HS-5 (cell line): ENCODE measurements at regions not wholly inside any gene's neighbourhood (a gene's known extent, or its start where the extent isn't known, plus 50 kb on each side); places are given as distances from the start of the nearest gene placed in this dataset.
"Not testable (repeated sequence)": the region's sequence is repeated elsewhere in the genome, so short reads cannot be mapped to it uniquely, and the experiment has no call there.

Experiments used
- DNase-seq: peaks from one replicate; pipeline ENCODE4 v3.0.0-alpha.2; 2012; ENCODE audit warnings: low read depth

- DNase-seq: no peak
These were observed 499.0 kb downstream of the NUP35 start for GRCh38 chr2:183623227-183623626.

DNA sequence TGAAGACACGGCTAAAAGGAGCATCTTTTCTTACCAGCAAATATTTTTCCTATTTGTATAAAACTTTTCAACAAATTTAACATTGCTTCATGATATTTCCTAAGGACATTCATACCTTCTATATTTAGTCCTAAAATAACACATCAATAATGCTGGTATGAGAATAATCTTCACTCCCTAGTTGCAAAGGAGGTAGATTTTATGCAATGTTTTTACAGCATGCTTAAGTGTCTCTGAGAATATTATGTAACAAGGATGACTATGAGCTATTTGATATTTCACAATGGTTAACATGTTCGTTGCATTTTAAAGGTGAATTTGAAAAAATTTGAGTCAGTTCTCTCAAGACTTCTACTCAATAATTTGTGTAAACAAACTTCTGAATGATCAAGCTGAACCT, 506.7 kb downstream of the NUP35 start:
- no peak for DNase-seq

- DNase-seq: no peak
These were observed 531.9 kb downstream of the NUP35 start for GRCh38 chr2:183656121-183656520.

- no peak for DNase-seq
These were observed 541.2 kb downstream of the NUP35 start for GRCh38 chr2:183665425-183665824.

- DNase-seq: peak; percentile 26
These were observed 541.8 kb downstream of the NUP35 start for GRCh38 chr2:183666031-183666430.

DNA sequence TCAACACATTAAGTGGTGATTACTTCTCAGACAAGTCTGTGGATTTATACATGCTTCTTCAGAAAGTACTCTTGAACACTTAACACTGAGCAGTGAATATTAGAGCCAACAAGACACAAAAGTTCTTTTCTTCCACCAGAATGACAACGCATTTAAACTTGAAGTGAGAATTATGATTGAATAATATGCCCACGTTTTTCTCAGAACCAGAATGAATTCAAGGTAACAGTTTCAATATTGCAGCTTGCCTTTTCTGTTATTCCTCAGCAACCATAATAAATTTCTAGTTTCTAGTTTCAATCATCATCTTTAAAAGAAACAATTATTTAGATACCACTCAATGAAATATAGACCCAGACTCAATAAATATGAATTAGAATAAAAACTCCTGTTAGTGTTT, 547.0 kb downstream of the NUP35 start:
- no peak for DNase-seq

- DNase-seq: no peak
These were observed 554.7 kb downstream of the NUP35 start for GRCh38 chr2:183678908-183679307.

GRCh38 chr2:183680573-183680972, 556.3 kb downstream of the NUP35 start:
- DNase-seq: no peak

DNA sequence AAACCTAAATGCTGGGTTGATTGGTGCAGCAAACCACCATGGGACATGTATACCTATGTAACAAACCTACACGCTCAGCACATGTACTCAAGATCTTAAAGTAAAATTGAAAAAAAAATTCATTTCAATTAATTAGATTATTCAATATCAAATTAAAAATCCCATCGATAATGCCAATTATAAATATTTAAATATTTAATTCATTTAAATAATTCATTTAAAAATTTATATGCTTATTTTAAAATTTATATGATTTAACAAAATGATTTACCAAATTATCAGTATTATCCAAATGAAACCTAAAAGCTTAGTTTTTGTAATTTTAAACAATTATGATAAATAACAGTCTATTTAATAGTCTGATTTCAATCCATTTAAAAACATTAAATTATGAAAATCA, 560.4 kb downstream of the NUP35 start:
- no peak for DNase-seq

DNA sequence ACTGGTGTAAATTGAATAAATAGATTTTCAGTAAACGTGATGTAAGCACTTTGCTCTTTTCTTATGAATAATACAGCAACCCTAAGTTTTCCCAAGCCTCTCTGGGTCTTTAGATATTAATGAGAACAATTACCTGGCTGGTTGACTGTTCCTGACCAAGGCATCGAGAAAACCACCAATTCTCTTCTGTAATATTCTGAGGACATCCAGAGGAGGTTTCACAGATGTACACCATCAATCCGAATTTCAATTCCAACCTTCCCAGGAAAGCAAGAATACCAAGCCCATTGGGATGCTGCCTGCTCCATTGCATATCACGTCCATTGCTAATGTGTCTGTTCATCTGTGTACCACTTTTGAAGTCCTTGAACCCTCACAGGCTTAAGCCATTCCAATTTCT, 571.8 kb downstream of the NUP35 start:
- no peak for DNase-seq

DNA sequence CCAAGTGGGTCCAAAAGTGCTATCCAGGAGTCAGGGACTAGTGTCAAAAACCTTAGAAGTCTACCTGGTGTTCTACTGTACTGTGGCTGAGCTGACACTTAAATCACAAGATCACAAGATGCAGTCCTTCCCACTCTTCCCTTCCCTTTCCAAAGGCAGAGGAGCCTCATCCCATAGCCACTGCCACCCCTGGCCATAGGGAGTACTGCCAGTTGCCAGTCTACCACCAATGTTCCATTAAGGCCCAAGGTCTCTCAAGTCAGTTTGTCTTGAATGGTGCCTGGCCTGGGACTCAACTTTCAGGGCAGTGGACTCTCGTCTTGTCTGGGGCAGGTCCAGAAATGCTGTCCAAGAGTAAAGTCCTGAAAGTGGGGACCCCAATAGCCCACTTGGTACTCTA, 585.6 kb downstream of the NUP35 start:
- DNase-seq: no peak

DNA sequence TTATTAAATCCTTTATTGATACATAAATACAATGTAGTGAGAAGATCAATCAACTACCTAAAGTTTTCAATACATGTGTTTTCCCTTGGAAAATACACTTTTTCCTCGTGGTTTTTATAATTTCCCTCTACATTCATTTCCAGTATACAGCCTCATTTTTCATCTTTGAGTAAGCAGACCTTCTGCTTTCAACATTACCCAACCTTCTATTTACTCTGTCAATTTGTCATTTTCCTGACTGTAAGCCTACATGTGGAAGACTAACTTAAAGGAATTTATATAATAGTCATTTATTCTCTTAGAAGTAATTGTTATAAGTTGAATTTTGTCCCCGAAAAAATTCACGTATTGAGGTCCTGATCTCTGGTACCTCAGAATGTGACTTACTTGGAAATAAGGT, 594.0 kb downstream of the NUP35 start:
- no peak for DNase-seq

DNA sequence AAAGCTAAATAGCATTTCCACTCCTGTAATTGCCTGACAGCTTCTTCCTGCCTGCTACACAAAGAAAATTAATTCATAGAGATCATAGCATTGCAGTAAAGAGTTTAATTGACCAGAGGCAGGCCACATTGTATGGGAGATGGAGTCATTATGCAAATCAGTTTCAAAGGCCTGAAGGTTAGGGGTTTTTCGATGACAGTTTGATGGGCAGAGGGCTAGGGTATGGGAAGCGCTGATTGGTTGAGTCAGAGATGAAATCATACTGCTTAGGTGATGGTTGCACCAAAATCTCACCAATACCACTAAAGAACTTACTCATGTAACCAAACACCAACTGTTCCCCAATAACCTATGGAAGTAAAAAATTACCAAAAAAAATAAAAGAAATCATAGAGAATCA, 599.0 kb downstream of the NUP35 start:
- DNase-seq: no peak

- DNase-seq: no peak
These were observed 605.1 kb downstream of the NUP35 start for GRCh38 chr2:183729380-183729779.

DNA sequence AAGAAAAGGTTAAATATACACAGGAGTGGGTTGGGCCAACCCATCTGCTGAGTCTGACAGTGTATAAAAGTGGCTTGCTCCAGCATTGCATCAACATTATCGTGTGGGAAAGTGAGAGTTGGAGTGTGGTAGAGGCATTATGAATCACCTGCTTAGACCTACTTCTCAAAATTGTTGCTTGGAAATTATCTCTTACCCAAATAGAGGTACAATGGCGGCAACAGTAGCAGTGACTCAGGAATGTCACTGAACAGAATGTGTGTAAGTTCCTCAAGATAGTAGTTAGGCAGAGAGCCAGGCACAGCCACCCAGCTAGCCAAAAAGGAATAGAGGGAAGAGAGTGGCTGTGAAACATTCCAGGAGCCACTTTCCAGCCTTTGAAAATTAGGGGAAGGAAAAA, 616.0 kb downstream of the NUP35 start:
- no peak for DNase-seq

DNA sequence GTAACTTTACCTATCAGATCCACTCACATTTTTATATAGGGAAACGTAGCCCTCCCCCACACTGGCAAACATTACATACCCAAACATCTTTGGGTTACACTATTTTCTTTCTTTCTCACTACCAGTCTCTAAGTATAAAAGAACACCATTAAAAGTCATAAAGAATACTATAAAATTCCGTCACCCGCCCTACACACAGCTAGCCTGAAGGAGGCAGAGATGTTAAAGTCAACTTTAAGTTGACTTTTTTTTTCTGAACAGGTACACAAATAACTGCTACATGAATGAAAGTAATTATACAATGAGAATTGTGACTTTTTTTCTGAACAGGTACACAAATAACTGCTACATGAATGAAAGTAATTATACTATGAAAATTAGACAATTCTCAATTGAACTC, 628.3 kb downstream of the NUP35 start:
- no peak for DNase-seq

DNA sequence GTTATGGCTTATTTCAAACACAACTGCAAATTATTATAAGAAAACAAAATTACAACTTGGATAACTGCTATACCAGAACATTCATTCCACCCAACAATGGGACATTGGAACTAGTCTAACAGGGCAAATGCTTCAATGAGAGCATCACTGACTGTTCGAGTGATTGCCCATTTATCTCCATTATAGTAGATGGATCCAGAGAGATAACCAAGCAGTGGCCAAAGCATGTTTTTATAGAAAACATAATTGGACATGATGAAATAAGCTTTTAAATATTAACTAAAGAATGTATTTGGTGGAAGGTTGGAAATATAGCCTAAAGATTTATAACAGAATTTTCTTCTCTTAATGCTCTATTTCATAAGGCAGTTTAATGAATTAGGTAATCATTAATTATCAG, 634.8 kb downstream of the NUP35 start:
- no peak for DNase-seq

- DNase-seq: no peak
These were observed 649.5 kb downstream of the NUP35 start for GRCh38 chr2:183773775-183774174.

DNA sequence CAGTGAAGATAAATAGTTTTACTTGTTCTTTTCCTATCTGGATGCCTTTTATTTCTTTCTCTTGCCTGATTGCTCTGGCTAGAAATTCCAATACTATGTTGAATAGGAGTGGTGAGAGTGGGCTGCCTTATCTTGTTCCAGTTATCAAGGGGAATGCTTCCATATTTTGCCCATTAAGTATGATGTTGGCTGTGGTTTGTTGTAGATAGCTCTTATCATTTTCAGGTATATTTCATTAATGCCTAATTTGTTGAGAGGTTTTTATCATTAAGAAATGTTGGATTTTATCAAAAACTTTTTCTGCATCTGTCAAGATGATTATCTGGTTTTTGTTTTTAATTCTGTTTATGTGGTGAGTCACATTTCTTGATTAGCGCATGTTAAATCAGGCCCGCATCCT, 655.8 kb downstream of the NUP35 start:
- no peak for DNase-seq

- DNase-seq: no peak
These were observed 658.2 kb downstream of the NUP35 start for GRCh38 chr2:183782436-183782835.

- DNase-seq: not testable (repeated sequence)
These were observed 664.6 kb downstream of the NUP35 start for GRCh38 chr2:183788796-183789195.

DNA sequence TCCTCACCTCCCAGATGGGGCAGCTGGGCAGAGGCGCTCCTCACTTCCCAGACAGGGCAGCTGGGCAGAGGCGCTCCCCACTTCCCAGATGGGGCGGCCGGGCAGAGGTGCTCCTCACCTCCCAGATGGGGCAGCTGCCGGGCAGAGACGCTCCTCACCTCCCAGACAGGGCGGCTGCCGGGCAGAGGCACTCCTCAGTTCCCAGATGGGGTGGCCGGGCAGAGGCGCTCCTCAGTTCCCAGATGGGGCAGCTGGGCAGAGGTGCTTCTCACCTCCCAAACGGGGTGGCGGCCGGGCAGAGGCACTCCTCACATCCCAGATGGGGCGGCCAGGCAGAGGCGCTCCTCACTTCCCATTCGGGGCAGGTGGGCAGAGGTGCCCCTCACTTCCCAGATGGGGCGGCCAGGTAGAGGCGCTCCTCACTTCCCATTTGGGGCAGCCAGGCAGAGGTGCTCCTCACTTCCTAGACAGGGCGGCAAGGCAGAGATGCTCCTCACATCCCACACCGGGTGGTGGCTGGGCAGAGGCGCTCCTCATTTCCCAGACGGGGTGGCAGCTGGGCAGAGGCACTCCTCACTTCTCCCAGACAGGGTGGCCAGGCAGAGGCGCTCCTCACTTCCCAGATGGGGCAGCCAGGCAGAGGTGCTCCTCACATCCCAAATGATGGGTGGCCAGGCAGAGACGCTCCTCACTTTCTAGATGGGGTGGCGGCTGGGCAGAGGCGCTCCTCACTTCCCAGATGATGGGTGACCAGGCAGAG, 668.1 kb downstream of the NUP35 start:
- DNase-seq: not testable (repeated sequence)

DNA sequence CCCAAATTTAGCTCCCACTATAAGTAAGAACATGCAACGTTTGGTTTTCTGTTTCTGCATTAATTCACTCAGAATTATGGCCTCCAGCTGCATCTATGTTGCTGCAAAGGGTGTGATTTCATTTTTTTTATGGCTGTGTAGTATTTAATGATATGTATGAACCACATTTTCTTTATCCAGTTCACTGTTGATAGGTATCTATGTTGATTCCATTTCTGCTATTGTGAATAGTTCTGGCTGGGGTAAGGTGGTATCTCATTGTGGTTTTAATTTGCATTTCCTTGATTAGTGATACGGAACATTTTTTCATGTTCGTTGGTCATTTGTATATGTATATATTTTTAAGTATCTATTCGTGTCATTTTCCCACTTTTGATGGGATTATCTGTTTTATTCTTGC, 674.3 kb downstream of the NUP35 start:
- DNase-seq: no peak

DNA sequence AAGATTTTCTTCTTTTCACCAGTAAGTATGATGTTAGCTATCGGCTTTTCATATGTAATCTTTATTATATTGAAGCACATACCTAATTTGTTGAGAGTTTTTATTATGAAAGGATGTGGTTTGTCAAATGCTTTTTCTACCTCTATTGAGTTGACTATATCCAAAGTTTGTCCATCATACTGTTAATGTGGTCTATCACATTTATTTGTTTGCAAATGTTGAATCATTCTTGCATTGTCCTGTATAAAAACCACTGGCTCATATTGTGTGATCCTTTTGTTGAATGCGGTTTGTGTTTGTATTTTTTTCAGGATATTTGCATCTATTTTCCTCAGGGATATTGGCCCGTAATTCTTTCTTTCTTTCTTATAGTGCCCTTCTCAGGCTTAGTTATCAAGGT, 675.5 kb downstream of the NUP35 start:
- DNase-seq: no peak

GRCh38 chr2:183803596-183803995, 679.4 kb downstream of the NUP35 start:
- DNase-seq: no peak
